ENCODE measurements at regions not wholly inside any gene's neighbourhood (a gene's known extent, or its start where the extent isn't known, plus 50 kb on each side); places are given as distances from the start of the nearest gene placed in this dataset.
"Not testable (repeated sequence)": the region's sequence is repeated elsewhere in the genome, so short reads cannot be mapped to it uniquely, and the experiment has no call there.

GRCh38 chr12:59374783-59375182 is 221.0 kb upstream of the SLC16A7 start:
- H3K4me1 ChIP-seq = no peaks in the 10 kb centered on the region
- no peak overlapping the region for H3K27ac ChIP-seq
- H3K9me3 ChIP-seq = no peaks in the 10 kb centered on the region
- no peak overlapping the region for H3K4me3 ChIP-seq
- H3K27me3 ChIP-seq = no peaks in the 10 kb centered on the region
- TF ChIP-seq POLR2A (IDR thresholded peaks at IDR 0.05) = no peak
- TF ChIP-seq CTCF (IDR thresholded peaks at IDR 0.05) = no peak
- DNase-seq = no peak
- no peaks in the 10 kb centered on the region for H3K36me3 ChIP-seq

GRCh38 chr12:59372956-59373355 is 222.9 kb upstream of the SLC16A7 start:
- Histone ChIP-seq H3K4me1 (no peaks in the 10 kb centered on the region), H3K27me3 (no peaks in the 10 kb centered on the region), H3K4me3 (no peak overlapping the region), H3K36me3 (no peaks in the 10 kb centered on the region), H3K27ac (no peak overlapping the region), H3K9me3 (no peaks in the 10 kb centered on the region)
- no peak for TF ChIP-seq CTCF (IDR thresholded peaks at IDR 0.05)
- no peak for TF ChIP-seq POLR2A (IDR thresholded peaks at IDR 0.05)
- no peak for DNase-seq

GRCh38 chr12:59370933-59371332 is 224.9 kb upstream of the SLC16A7 start:
- H3K4me3 ChIP-seq = no peak overlapping the region
- TF ChIP-seq POLR2A (IDR thresholded peaks at IDR 0.05) (no peak), CTCF (IDR thresholded peaks at IDR 0.05) (no peak)
- no peak for DNase-seq
- no peaks in the 10 kb centered on the region for H3K9me3 ChIP-seq
- no peaks in the 10 kb centered on the region for H3K4me1 ChIP-seq
- no peaks in the 10 kb centered on the region for H3K36me3 ChIP-seq
- H3K27ac ChIP-seq = no peak overlapping the region
- H3K27me3 ChIP-seq = no peaks in the 10 kb centered on the region

GRCh38 chr12:59365133-59365532 is 230.7 kb upstream of the SLC16A7 start:
- Histone ChIP-seq H3K27ac (no peak overlapping the region), H3K9me3 (no peaks in the 10 kb centered on the region), H3K36me3 (no peaks in the 10 kb centered on the region), H3K4me3 (no peak overlapping the region), H3K4me1 (no peaks in the 10 kb centered on the region), H3K27me3 (no peaks in the 10 kb centered on the region)
- no peak for TF ChIP-seq CTCF (IDR thresholded peaks at IDR 0.05)
- no peak for TF ChIP-seq POLR2A (IDR thresholded peaks at IDR 0.05)
- no peak for DNase-seq

GRCh38 chr12:59357811-59358210 is 238.0 kb upstream of the SLC16A7 start:
- no peaks in the 10 kb centered on the region for H3K27me3 ChIP-seq
- H3K27ac ChIP-seq = no peak overlapping the region
- no peak overlapping the region for H3K4me3 ChIP-seq
- H3K36me3 ChIP-seq = no peaks in the 10 kb centered on the region
- H3K4me1 ChIP-seq = no peaks in the 10 kb centered on the region
- DNase-seq = no peak
- no peak for TF ChIP-seq CTCF (IDR thresholded peaks at IDR 0.05)
- TF ChIP-seq POLR2A (IDR thresholded peaks at IDR 0.05) = no peak
- H3K9me3 ChIP-seq = no peaks in the 10 kb centered on the region

- H3K4me3 ChIP-seq, H3K9me3 ChIP-seq, H3K27me3 ChIP-seq, H3K4me1 ChIP-seq, DNase-seq, H3K27ac ChIP-seq, H3K36me3 ChIP-seq: not testable (repeated sequence)
Measured at GRCh38 chr12:59346248-59346647, 249.6 kb upstream of the SLC16A7 start.

All from Peyer's patch (tissue), 4 donors.